A673 (cell line): ENCODE measurements at regions not wholly inside any gene's neighbourhood (a gene's known extent, or its start where the extent isn't known, plus 50 kb on each side); places are given as distances from the start of the nearest gene placed in this dataset.

Experiments
- BruUV-seq: library from RNA; stranded (reverse); fragments of 400-500 nt; replicated peaks from 2 replicates; lab custom pipeline; 2021; lab: Mats Ljungman, UMichigan
- CTCF ChIA-PET: fragments of 300-600 bp; sonication (Branson Sonifier 250); formaldehyde crosslinking; loops from one replicate; lab custom pipeline; 2022; ENCODE audit warnings: antibody characterized with exemption; lab: Charles Lee
- POLR2A ChIA-PET: fragments of 300-600 bp; sonication (Branson Sonifier 250); formaldehyde crosslinking; loops from one replicate; lab custom pipeline; 2022; ENCODE audit warnings: antibody characterized with exemption; ENCODE audit not compliant: low non-redundant PET; lab: Charles Lee
- DNase-seq: peaks from one replicate; pipeline ENCODE4 v3.0.0-alpha.2; 2015; ENCODE audit warnings: low spot score
- H3K27ac ChIP-seq: fragments of 200-600 bp; sonication (generic); 2 replicates; pipeline ENCODE4 v1.5.1; 2016; ENCODE audit warnings: mixed run types, low read depth, mild to moderate bottlenecking, mixed read lengths, antibody characterized with exemption, low read length; ENCODE audit not compliant: poor library complexity, severe bottlenecking
- H3K27me3 ChIP-seq: fragments of 200-600 bp; sonication (generic); replicated peaks from 2 replicates; pipeline ENCODE4 v1.6.1; 2017; ENCODE audit warnings: mixed run types, low read depth, mild to moderate bottlenecking, mixed read lengths, antibody characterized with exemption, low read length; ENCODE audit not compliant: insufficient read depth, poor library complexity
- H3K36me3 ChIP-seq: fragments of 200-600 bp; sonication (generic); 2 replicates; pipeline ENCODE4 v1.6.1; 2016; ENCODE audit warnings: mixed run types, mild to moderate bottlenecking, mixed read lengths, antibody characterized with exemption, low read length; ENCODE audit not compliant: insufficient read depth, poor library complexity, severe bottlenecking
- H3K4me1 ChIP-seq: fragments of 200-600 bp; sonication (generic); 2 replicates; pipeline ENCODE4 v1.6.1; 2017; ENCODE audit warnings: mixed run types, mild to moderate bottlenecking, mixed read lengths, antibody characterized with exemption, low read length; ENCODE audit not compliant: insufficient read depth, poor library complexity, severe bottlenecking
- H3K4me3 ChIP-seq: fragments of 200-600 bp; sonication (generic); 2 replicates; pipeline ENCODE4 v1.5.1; 2016; ENCODE audit warnings: low read depth, mixed run types, mild to moderate bottlenecking, mixed read lengths, low read length; ENCODE audit not compliant: poor library complexity, severe bottlenecking
- H3K9me3 ChIP-seq: fragments of 200-600 bp; sonication (generic); 2 replicates; pipeline ENCODE4 v1.6.1; 2016; ENCODE audit warnings: mixed run types, low read depth, mild to moderate bottlenecking, mixed read lengths, antibody characterized with exemption, low read length; ENCODE audit not compliant: poor library complexity, severe bottlenecking
- EZH2 ChIP-seq: fragments of 200-600 bp; sonication (generic); IDR thresholded peaks from 2 replicates; pipeline ENCODE4 v1.6.1; 2017; ENCODE audit warnings: borderline replicate concordance, low read depth, mild to moderate bottlenecking, mixed read lengths, antibody characterized with exemption, low read length; ENCODE audit not compliant: poor library complexity, severe bottlenecking
- intact Hi-C: fragments of 100-400 bp; cut with micrococcal nuclease; formaldehyde crosslinking; loops from one replicate; pipeline ENCODE4 v1.10.0; 2022; ENCODE audit not compliant: unreplicated experiment
- TF ChIP-seq, protein P1 (sequence below): fragments of 300-800, 200-600 bp; sonication (generic); conservative IDR thresholded peaks from 2 replicates; pipeline ENCODE4 v1.5.1; 2017; ENCODE audit warnings: low read depth, mild to moderate bottlenecking, antibody characterized with exemption, low read length, moderate library complexity, mixed read lengths

DNA sequence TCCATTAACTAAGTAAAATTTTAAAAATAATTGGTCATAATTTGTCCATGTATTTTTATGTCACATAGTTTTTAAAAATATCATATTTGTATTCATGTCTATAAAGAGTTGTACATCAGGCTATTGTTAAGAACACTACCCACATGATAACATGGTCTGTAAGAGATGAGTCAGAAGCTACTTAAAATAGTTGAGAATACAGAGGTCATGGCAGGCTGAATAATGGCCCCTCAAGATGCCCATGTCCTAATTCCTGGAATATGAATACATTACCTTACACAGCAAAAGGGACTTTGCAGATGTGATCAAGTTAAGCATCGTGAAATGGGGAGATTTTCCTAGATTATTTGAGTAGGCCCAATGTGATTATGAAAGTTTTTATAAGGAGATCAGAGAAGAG, 782.9 kb upstream of the GOLIM4 start:
- ChIA-PET CTCF (interaction anchor here (0.5 kb wide), 1 partner anchor 663 kb away, joined by 3 read pairs; no protein-coding TSS in a partner anchor), POLR2A (no interaction called here)
- BruUV-seq: no TSS peak
- Histone ChIP-seq H3K27ac (no peak overlapping the region), H3K4me3 (no peak overlapping the region), H3K4me1 (no peaks in the 10 kb centered on the region), H3K36me3 (no peaks in the 10 kb centered on the region), H3K9me3 (no peaks in the 10 kb centered on the region), H3K27me3 (peaks cover 9% of the 10 kb centered on the region)
- TF ChIP-seq, protein P1, sequence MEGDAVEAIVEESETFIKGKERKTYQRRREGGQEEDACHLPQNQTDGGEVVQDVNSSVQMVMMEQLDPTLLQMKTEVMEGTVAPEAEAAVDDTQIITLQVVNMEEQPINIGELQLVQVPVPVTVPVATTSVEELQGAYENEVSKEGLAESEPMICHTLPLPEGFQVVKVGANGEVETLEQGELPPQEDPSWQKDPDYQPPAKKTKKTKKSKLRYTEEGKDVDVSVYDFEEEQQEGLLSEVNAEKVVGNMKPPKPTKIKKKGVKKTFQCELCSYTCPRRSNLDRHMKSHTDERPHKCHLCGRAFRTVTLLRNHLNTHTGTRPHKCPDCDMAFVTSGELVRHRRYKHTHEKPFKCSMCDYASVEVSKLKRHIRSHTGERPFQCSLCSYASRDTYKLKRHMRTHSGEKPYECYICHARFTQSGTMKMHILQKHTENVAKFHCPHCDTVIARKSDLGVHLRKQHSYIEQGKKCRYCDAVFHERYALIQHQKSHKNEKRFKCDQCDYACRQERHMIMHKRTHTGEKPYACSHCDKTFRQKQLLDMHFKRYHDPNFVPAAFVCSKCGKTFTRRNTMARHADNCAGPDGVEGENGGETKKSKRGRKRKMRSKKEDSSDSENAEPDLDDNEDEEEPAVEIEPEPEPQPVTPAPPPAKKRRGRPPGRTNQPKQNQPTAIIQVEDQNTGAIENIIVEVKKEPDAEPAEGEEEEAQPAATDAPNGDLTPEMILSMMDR: no peak
- TF ChIP-seq EZH2: no peak
- intact Hi-C loops: no loop called here
- DNase-seq: no peak

DNA sequence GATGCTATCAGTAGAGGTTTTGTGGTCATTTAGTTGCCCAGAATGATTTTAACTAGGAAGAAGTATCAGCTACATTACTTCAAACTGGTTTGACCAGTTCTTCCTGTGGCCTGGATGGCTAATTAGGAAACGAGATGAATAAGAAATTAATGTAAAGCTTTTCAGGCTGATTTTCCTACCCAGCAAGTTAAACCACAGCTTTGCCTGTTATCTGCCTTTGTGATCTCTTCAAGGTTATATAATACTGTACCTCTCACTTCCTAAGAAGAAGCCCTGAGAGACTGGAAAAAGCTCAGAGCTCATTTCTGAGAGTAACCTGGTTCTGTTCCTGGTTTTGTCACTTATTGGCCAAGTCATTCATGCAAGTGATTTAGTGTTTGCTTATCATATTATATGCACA, 782.2 kb upstream of the GOLIM4 start:
- Histone ChIP-seq H3K36me3 (no peaks in the 10 kb centered on the region), H3K27ac (no peak overlapping the region), H3K4me3 (no peak overlapping the region), H3K9me3 (no peaks in the 10 kb centered on the region), H3K4me1 (no peaks in the 10 kb centered on the region), H3K27me3 (peaks cover 8% of the 10 kb centered on the region)
- intact Hi-C loops: no loop called here
- no peak for DNase-seq
- ChIA-PET CTCF (no interaction called here), POLR2A (no interaction called here)
- BruUV-seq: no TSS peak
- TF ChIP-seq, protein P1: no peak
- no peak for TF ChIP-seq EZH2

DNA sequence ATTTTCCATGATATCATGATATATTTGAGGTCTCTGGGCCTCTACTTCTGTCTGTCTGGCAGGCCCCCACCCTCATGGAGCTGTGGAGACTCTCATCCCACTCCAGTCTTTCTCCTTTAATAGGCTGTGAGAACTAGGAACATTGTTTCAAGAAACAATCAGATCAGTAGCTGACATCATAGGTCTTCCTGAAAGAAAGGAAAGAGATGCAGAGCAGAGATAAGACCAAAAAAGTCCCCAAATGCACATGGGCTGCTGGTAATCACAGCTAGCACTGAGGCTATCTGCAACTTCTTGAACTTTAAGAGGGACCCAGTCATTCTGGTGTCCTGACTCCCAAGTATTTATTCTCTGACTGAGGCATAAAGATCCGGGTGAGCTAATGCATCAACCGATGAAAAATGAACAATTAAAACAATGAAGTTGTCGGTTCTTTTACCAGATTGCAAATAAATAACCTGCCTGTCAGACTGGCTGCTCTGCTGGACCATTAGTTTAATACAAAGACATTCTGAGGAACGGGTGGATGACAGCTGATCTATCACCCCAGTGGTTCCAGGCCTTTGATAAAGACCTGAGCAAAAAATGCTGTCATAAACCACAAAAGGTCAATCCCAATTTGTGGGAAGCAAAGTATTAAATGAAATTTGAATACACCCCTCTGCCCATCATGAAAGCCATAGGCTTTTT, 780.8 kb upstream of the GOLIM4 start:
- Histone ChIP-seq H3K27me3 (peaks cover 14% of the 10 kb centered on the region), H3K4me3 (no peak overlapping the region), H3K27ac (no peak overlapping the region), H3K9me3 (no peaks in the 10 kb centered on the region), H3K36me3 (no peaks in the 10 kb centered on the region), H3K4me1 (no peaks in the 10 kb centered on the region)
- no peak for DNase-seq
- CTCF ChIA-PET: interaction anchor here (0.8 kb wide), 1 partner anchor 12 kb away, joined by 4 read pairs; no protein-coding TSS in a partner anchor
- intact Hi-C loops: no loop called here
- POLR2A ChIA-PET: no interaction called here
- no TSS peak for BruUV-seq
- TF ChIP-seq EZH2: no peak
- TF ChIP-seq, protein P1: no peak
